Smooth muscle cell (in vitro differentiated cells): ENCODE measurements at regions not wholly inside any gene's neighbourhood (a gene's known extent, or its start where the extent isn't known, plus 50 kb on each side); places are given as distances from the start of the nearest gene placed in this dataset.

Source experiments
- DNase-seq: peaks from one replicate; lab custom pipeline; 2025; ENCODE audit not compliant: unreplicated experiment; lab: John Stamatoyannopoulos, UW
- H2AFZ ChIP-seq: fragments of 200-600 bp; sonication (generic); 2 replicates; pipeline ENCODE4 v1.6.0; 2016; ENCODE audit warnings: antibody characterized with exemption, low read depth, mild to moderate bottlenecking
- H3F3A ChIP-seq: fragments of 200-600 bp; sonication (generic); 2 replicates; pipeline ENCODE4 v1.6.0; 2017; ENCODE audit warnings: antibody characterized with exemption, low read depth
- H3K27ac ChIP-seq: fragments of 200-600 bp; sonication (generic); 2 replicates; pipeline ENCODE4 v1.5.1; 2016; ENCODE audit warnings: low read depth, mild to moderate bottlenecking
- H3K27me3 ChIP-seq: fragments of 200-600 bp; sonication (generic); 2 replicates; pipeline ENCODE4 v1.6.1; 2016; ENCODE audit warnings: low read depth, mild to moderate bottlenecking
- H3K36me3 ChIP-seq: fragments of 200-600 bp; sonication (generic); 2 replicates; pipeline ENCODE4 v1.5.1; 2016; ENCODE audit warnings: low read depth
- H3K4me1 ChIP-seq: fragments of 200-600 bp; sonication (generic); 2 replicates; pipeline ENCODE4 v1.5.1; 2016; ENCODE audit warnings: low read depth
- H3K4me2 ChIP-seq: fragments of 200-600 bp; sonication (generic); 2 replicates; pipeline ENCODE4 v1.6.0; 2016; ENCODE audit warnings: mild to moderate bottlenecking
- H3K4me3 ChIP-seq: fragments of 200-600 bp; sonication (generic); 2 replicates; pipeline ENCODE4 v1.5.1; 2016; ENCODE audit warnings: mild to moderate bottlenecking
- H3K79me2 ChIP-seq: fragments of 200-600 bp; sonication (generic); 2 replicates; pipeline ENCODE4 v1.6.0; 2016; ENCODE audit warnings: low read depth, mild to moderate bottlenecking
- H3K9ac ChIP-seq: fragments of 200-600 bp; sonication (generic); 2 replicates; pipeline ENCODE4 v1.6.0; 2016; ENCODE audit warnings: low read depth
- H3K9me3 ChIP-seq: fragments of 200-600 bp; sonication (generic); replicated peaks from 2 replicates; pipeline ENCODE4 v1.5.1; 2016; ENCODE audit warnings: low read depth
- H4K20me1 ChIP-seq: fragments of 200-600 bp; sonication (generic); 2 replicates; pipeline ENCODE4 v1.6.0; 2016; ENCODE audit warnings: low read depth
- WGBS: methylation state at CpG from one replicate; pipeline ENCODE4 v1.1.7; 2016; ENCODE audit warnings: low lambda C conversion rate; 5-methylcytosine and 5-hydroxymethylcytosine counted together
- TF ChIP-seq, protein P1 (sequence below): fragments of 200-600 bp; sonication (generic); IDR thresholded peaks from 2 replicates; pipeline ENCODE4 v1.5.1; 2017; ENCODE audit warnings: borderline replicate concordance, mild to moderate bottlenecking, antibody characterized with exemption; ENCODE audit not compliant: insufficient read depth, poor library complexity, severe bottlenecking

DNA sequence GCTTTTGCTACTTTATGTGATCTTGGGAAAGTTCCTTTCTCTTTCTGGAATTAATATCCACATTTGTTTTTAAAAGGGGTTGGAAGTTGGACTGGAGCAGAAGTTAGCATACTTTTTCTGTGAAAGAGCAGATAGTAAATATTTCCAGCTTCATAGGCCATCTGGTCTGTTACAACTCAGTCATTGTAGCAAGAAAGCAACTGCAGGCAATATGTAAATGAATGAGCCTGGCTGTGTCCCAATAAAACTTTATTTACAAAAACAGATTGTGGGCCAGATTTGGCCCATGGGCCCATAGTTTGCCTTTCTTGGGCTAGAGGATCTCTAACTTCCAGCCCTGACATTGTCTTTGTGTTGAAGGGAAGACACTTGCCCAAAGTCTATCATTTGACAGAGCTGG is 104.4 kb downstream of the ACTL7B start:
- Histone ChIP-seq H3K9ac (no peak overlapping the region), H3K4me2 (no peak overlapping the region), H3K27me3 (no peaks in the 10 kb centered on the region), H2AFZ (no peak overlapping the region), H3K79me2 (no peaks in the 10 kb centered on the region), H4K20me1 (no peaks in the 10 kb centered on the region), H3K27ac (no peak overlapping the region), H3K4me3 (no peak overlapping the region), H3K4me1 (no peaks in the 10 kb centered on the region), H3F3A (no peaks in the 10 kb centered on the region), H3K36me3 (no peaks in the 10 kb centered on the region), H3K9me3 (no peaks in the 10 kb centered on the region)
- TF ChIP-seq, protein P1, sequence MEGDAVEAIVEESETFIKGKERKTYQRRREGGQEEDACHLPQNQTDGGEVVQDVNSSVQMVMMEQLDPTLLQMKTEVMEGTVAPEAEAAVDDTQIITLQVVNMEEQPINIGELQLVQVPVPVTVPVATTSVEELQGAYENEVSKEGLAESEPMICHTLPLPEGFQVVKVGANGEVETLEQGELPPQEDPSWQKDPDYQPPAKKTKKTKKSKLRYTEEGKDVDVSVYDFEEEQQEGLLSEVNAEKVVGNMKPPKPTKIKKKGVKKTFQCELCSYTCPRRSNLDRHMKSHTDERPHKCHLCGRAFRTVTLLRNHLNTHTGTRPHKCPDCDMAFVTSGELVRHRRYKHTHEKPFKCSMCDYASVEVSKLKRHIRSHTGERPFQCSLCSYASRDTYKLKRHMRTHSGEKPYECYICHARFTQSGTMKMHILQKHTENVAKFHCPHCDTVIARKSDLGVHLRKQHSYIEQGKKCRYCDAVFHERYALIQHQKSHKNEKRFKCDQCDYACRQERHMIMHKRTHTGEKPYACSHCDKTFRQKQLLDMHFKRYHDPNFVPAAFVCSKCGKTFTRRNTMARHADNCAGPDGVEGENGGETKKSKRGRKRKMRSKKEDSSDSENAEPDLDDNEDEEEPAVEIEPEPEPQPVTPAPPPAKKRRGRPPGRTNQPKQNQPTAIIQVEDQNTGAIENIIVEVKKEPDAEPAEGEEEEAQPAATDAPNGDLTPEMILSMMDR, result no peak
- DNase-seq, result no peak

DNA sequence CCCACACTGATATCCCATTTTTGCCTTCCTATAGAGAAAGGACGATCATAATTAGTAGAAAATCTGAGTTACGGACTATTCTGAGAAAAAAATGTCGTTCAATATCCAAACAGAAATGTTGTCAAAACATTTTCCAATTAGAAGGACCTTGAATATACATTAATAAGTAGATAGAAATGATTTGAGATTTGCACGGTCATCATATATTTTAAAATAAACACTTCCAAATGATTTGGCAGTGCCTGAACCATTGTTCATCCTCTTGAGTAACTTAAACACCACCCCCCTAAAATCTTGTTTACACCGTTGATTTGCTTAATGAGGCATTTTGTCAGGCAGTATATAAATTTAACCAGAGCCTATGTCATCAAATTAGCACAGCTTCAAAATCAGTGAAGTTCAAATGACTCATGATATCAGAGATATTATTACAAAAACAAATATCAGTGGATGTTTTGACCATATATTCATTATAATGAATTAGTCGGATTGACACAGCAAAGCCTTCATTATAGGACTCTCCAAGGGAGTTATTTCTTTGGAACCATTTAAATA is 105.0 kb downstream of the ACTL7B start:
- Histone ChIP-seq H3K27ac (no peak overlapping the region), H3K9me3 (no peaks in the 10 kb centered on the region), H3K36me3 (no peaks in the 10 kb centered on the region), H3K4me3 (no peak overlapping the region), H4K20me1 (no peaks in the 10 kb centered on the region), H3F3A (no peaks in the 10 kb centered on the region), H3K79me2 (no peaks in the 10 kb centered on the region), H2AFZ (no peak overlapping the region), H3K9ac (no peak overlapping the region), H3K27me3 (no peaks in the 10 kb centered on the region), H3K4me1 (no peaks in the 10 kb centered on the region), H3K4me2 (no peak overlapping the region)
- TF ChIP-seq, protein P1, result no peak
- no peak for DNase-seq
- WGBS, result 77% methylated on average over 6 of the region's 6 CpGs

DNA sequence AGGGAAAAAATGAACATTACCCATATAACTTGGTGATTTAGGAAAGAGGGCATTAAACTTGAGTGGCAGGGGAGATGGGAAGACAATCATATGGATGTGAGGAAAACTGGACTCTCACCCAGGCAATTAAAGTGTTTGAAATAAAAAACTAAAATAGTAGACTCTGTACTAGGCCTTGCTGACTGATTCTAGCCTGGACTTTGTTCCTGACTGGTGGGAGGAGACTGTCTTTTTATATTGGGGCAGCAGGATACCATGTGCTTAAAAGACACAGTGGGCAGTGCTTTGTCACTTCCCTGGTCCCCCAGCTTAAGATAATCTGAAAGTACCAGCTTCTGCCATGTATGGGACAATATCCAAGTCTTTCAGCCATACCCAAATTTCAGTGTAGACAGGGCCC is 107.0 kb downstream of the ACTL7B start:
- no peaks in the 10 kb centered on the region for H4K20me1 ChIP-seq
- no peak overlapping the region for H3K4me2 ChIP-seq
- H3K36me3 ChIP-seq, result no peaks in the 10 kb centered on the region
- TF ChIP-seq, protein P1, result no peak
- H2AFZ ChIP-seq, result no peak overlapping the region
- no peaks in the 10 kb centered on the region for H3K9me3 ChIP-seq
- no peaks in the 10 kb centered on the region for H3K27me3 ChIP-seq
- H3F3A ChIP-seq, result no peaks in the 10 kb centered on the region
- DNase-seq, result no peak
- H3K27ac ChIP-seq, result no peak overlapping the region
- no peaks in the 10 kb centered on the region for H3K79me2 ChIP-seq
- H3K9ac ChIP-seq, result no peak overlapping the region
- peaks cover 5% of the 10 kb centered on the region for H3K4me1 ChIP-seq
- no peak overlapping the region for H3K4me3 ChIP-seq

DNA sequence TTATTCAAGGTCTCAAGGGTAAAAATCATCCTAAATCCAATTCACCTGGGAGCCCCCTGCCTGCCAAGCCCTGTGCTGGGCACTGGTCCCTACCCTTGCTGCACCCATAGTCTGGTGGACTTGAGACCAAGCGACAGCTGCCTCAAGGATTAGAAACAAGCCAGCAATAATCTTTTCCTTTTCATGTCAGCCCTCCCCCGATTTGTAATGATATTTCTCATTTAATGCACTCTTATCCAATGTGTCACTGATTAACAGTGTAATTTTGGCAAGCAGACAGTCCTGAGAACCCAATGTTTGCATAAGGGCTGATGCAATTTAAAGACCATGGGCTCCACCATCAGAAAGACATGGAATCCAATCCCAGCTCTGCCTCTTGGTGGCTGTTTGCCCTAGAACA is 108.9 kb downstream of the ACTL7B start:
- TF ChIP-seq, protein P1, result no peak
- Histone ChIP-seq H3K4me2 (no peak overlapping the region), H3K36me3 (no peaks in the 10 kb centered on the region), H3K9me3 (no peaks in the 10 kb centered on the region), H3F3A (no peaks in the 10 kb centered on the region), H3K9ac (no peak overlapping the region), H3K27ac (no peak overlapping the region), H4K20me1 (no peaks in the 10 kb centered on the region), H3K27me3 (no peaks in the 10 kb centered on the region), H2AFZ (no peak overlapping the region), H3K4me1 (peaks cover 12% of the 10 kb centered on the region), H3K4me3 (no peak overlapping the region), H3K79me2 (no peaks in the 10 kb centered on the region)
- WGBS, result 68% methylated on average over 2 of the region's 2 CpGs
- DNase-seq, result no peak
